ENCODE measurements at regions not wholly inside any gene's neighbourhood (a gene's known extent, or its start where the extent isn't known, plus 50 kb on each side); places are given as distances from the start of the nearest gene placed in this dataset.

DNA sequence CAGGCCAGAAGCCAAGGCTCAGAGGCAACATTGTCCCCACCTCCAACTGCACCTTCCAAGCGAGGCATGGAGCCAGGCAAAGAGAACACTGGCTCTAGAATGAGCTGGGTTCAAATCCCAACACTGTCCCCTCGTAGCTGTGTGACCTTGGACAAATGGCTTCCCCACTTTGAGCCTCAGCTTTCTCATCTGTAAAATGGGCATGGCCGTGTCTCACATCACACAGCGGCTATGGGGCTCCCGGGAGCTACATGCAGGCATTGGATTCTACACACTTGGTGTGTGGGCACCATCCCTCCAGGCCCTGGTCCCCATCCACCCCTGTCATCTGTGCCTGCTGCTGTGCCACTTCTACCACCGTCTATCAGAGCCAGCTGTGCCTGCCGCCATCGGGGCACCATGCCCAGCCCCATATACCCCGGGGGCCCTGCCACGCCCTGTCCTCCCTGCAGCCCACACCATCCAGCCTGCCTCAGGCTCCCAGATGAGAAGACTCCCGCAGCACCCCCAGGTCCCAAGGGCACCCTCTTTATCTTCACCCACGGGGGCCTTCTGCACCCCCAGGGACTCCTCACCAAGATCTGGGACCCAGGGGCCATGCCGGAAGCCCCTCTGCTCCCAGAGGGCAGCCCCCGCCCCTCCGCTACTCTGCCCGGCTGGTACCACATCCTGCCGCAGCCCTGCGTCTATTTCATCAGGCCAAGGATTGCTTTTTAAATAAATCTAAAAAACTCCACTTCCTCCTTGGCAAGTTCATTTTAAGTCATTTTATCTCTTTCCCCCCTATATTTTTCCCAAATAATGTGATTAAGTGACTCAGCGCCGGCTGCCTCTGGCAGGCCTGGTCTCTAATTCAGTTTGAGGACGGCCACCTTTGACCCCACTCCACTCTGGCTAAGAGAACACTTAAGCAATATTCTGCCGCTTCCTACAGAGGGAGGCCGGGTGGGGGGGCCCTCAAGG, 107.8 kb upstream of the TARDBP start:
- peaks cover 15% of the 10 kb centered on the region for H3K27me3 Mint-ChIP-seq
- no peak overlapping the region for H3K27ac ChIP-seq (ENCODE audit: insufficient read depth, low read length, poor library complexity, severe bottlenecking)

GRCh38 chr1:10905841-10906655, 106.4 kb upstream of the TARDBP start:
- DNase-seq (no peak), ATAC-seq (ENCODE audit: low read depth in 2 of 2) (no peak)
- H3K27ac Mint-ChIP-seq = no peak overlapping the region
- H3K4me1 Mint-ChIP-seq = peaks cover 0 to 34% (median 2%) of the 10 kb centered on the region in 4 donors
- H3K4me3 Mint-ChIP-seq = no peak overlapping the region
- no peaks in the 10 kb centered on the region for H3K36me3 Mint-ChIP-seq
- H3K9me3 Mint-ChIP-seq = no peaks in the 10 kb centered on the region
- Histone ChIP-seq H3K27ac (ENCODE audit: insufficient read depth, low read length, poor library complexity, severe bottlenecking) (no peak overlapping the region), H3K4me1 (ENCODE audit: control insufficient read depth, insufficient read depth, low read length, poor library complexity, severe bottlenecking) (peaks cover 24% of the 10 kb centered on the region), H3K27me3 (ENCODE audit: control insufficient read depth, insufficient read depth, low read length) (no peaks in the 10 kb centered on the region), H3K4me3 (ENCODE audit: low read depth, low read length) (no peak overlapping the region), H3K36me3 (ENCODE audit: control insufficient read depth, insufficient read depth, low read length) (no peaks in the 10 kb centered on the region), H3K9me3 (ENCODE audit: control insufficient read depth in 2 of 2, low read length in 2 of 2) (no peaks in the 10 kb centered on the region)
- peaks cover 15% of the 10 kb centered on the region for H3K27me3 Mint-ChIP-seq

More for the DNA sequence above, 107.8 kb upstream of the TARDBP start:
- DNase-seq = peak in 2 of 3 donors; percentile 28 to 46
- Mint-ChIP-seq H3K4me3 (peak overlapping the region in 3 of 4 donors; percentile 38 to 74 (median 63)), H3K9me3 (no peaks in the 10 kb centered on the region), H3K36me3 (no peaks in the 10 kb centered on the region), H3K27ac (peak overlapping the region in 2 of 3 donors; percentile 77 to 80), H3K4me1 (peaks cover 0 to 31% (median 2%) of the 10 kb centered on the region in 4 donors)
- ATAC-seq (ENCODE audit: low read depth in 2 of 2) = peak; percentile 56 to 59
- no peaks in the 10 kb centered on the region for H3K36me3 ChIP-seq (ENCODE audit: control insufficient read depth, insufficient read depth, low read length)
- no peaks in the 10 kb centered on the region for H3K27me3 ChIP-seq (ENCODE audit: control insufficient read depth, insufficient read depth, low read length)
- peaks cover 20% of the 10 kb centered on the region for H3K4me1 ChIP-seq (ENCODE audit: control insufficient read depth, insufficient read depth, low read length, poor library complexity, severe bottlenecking)
- H3K9me3 ChIP-seq (ENCODE audit: control insufficient read depth in 2 of 2, low read length in 2 of 2) = no peaks in the 10 kb centered on the region
- H3K4me3 ChIP-seq (ENCODE audit: low read depth, low read length) = no peak overlapping the region

DNA sequence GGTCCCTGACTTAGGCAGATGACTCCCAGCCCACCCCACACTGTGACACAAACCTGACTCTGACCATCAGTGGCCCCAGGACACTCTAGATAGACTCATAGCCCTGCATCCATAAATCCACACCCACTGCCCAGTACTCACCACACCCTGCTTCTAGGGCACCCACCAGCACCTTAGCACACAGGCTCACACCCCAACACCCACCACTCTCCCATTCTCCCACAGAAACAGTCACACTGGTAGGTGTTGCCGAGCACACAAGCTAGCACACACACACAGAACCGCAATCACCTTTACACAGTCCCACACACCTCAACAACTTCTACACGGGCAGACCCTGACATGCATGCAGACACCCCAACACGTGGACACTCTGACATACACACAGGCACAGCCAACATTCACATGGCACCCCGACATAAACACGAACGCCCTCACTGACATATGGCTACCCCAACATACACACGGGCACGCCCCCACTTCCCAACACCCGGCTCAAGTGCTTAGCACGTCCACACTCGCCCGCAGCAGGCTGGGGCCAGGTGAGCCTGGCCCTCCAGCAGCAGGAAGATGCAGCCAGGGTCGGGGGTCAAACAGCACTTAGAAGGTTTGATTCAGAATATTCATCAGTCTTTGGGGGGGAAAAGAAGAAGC, 105.5 kb upstream of the TARDBP start:
- no peak overlapping the region for H3K4me3 Mint-ChIP-seq
- peaks cover 0 to 34% (median 2%) of the 10 kb centered on the region in 4 donors for H3K4me1 Mint-ChIP-seq
- no peak overlapping the region for H3K4me3 ChIP-seq (ENCODE audit: low read depth, low read length)
- H3K9me3 Mint-ChIP-seq = no peaks in the 10 kb centered on the region
- no peaks in the 10 kb centered on the region for H3K27me3 ChIP-seq (ENCODE audit: control insufficient read depth, insufficient read depth, low read length)
- peaks cover 24% of the 10 kb centered on the region for H3K4me1 ChIP-seq (ENCODE audit: control insufficient read depth, insufficient read depth, low read length, poor library complexity, severe bottlenecking)
- H3K27me3 Mint-ChIP-seq = peaks cover 15% of the 10 kb centered on the region
- no peak overlapping the region for H3K27ac ChIP-seq (ENCODE audit: insufficient read depth, low read length, poor library complexity, severe bottlenecking)
- H3K36me3 Mint-ChIP-seq = no peaks in the 10 kb centered on the region
- H3K27ac Mint-ChIP-seq = peak overlapping the region in 2 of 3 donors; percentile 8 to 74
- no peak for ATAC-seq (ENCODE audit: low read depth in 2 of 2)
- DNase-seq = no peak
- no peaks in the 10 kb centered on the region for H3K36me3 ChIP-seq (ENCODE audit: control insufficient read depth, insufficient read depth, low read length)
- no peaks in the 10 kb centered on the region for H3K9me3 ChIP-seq (ENCODE audit: control insufficient read depth in 2 of 2, low read length in 2 of 2)

- Histone ChIP-seq H3K27me3 (ENCODE audit: control insufficient read depth, insufficient read depth, low read length) (no peaks in the 10 kb centered on the region), H3K4me3 (ENCODE audit: low read depth, low read length) (no peak overlapping the region), H3K9me3 (ENCODE audit: control insufficient read depth in 2 of 2, low read length in 2 of 2) (no peaks in the 10 kb centered on the region), H3K36me3 (ENCODE audit: control insufficient read depth, insufficient read depth, low read length) (no peaks in the 10 kb centered on the region), H3K27ac (ENCODE audit: insufficient read depth, low read length, poor library complexity, severe bottlenecking) (no peak overlapping the region), H3K4me1 (ENCODE audit: control insufficient read depth, insufficient read depth, low read length, poor library complexity, severe bottlenecking) (peaks cover 24% of the 10 kb centered on the region)
- DNase-seq (no peak), ATAC-seq (ENCODE audit: low read depth in 2 of 2) (no peak)
- Mint-ChIP-seq H3K4me1 (peaks cover 0 to 34% (median 2%) of the 10 kb centered on the region in 4 donors), H3K9me3 (no peaks in the 10 kb centered on the region), H3K27ac (no peak overlapping the region), H3K36me3 (no peaks in the 10 kb centered on the region), H3K4me3 (no peak overlapping the region), H3K27me3 (peaks cover 10% of the 10 kb centered on the region)
Measured at GRCh38 chr1:10908266-10908665, 104.2 kb upstream of the TARDBP start.

DNA sequence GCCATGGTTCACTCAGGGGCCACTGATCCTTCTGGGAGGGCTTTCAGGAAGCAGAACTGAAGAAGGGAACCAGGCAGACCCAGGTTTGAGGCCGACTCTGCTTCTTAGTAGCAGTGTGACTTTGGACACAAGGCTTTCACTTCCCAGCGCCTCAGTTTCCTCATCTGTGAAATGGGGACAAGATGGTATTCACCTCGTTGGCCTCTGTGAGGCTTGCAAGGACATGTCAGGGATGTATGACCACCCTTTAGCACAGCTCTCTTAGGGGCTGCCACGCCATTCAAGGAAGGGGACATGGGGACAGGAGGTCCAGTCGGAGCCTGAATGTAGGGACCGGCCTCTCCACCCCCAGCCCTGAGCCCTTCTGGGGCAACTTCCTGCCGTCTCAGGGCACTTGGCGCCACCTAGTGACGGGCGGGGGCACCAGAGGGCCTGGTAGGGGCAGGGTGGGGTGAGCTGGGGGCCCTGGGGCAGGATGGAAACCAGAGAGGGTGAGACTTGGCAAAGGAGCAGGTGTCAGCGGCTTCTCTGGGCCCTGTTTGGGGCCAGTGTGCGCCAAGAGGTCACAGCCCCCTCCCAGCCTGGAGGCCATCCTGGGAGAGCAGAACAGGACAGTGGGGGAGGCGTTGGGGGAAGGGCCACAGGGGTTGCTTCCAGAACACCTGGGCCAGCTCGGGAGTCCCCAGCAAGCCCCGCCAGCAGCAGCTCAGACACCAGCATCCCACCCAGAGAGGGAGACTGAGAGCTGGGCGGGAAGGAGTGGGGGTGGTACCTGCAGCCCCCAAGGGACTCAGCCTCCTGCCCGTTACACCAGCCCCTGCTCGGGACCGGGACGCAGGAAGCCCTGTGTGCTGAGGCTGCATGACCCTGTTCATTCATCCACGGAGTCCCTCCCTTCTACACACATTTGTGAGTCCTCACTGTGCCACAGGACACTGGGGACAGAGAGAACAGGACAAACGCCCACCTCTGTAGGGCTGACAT, 102.5 kb upstream of the TARDBP start:
- DNase-seq (peak; percentile 46 to 67 (median 63)), ATAC-seq (ENCODE audit: low read depth in 2 of 2) (peak; percentile 74 to 80)
- H3K27me3 Mint-ChIP-seq = peaks cover 7% of the 10 kb centered on the region
- Histone ChIP-seq H3K27ac (ENCODE audit: insufficient read depth, low read length, poor library complexity, severe bottlenecking) (no peak overlapping the region), H3K4me3 (ENCODE audit: low read depth, low read length) (no peak overlapping the region), H3K27me3 (ENCODE audit: control insufficient read depth, insufficient read depth, low read length) (no peaks in the 10 kb centered on the region), H3K36me3 (ENCODE audit: control insufficient read depth, insufficient read depth, low read length) (no peaks in the 10 kb centered on the region), H3K9me3 (ENCODE audit: control insufficient read depth in 2 of 2, low read length in 2 of 2) (no peaks in the 10 kb centered on the region), H3K4me1 (ENCODE audit: control insufficient read depth, insufficient read depth, low read length, poor library complexity, severe bottlenecking) (peaks cover 14% of the 10 kb centered on the region)
- no peak overlapping the region for H3K27ac Mint-ChIP-seq
- peaks cover 0 to 18% (median 0%) of the 10 kb centered on the region in 4 donors for H3K4me1 Mint-ChIP-seq
- no peaks in the 10 kb centered on the region for H3K9me3 Mint-ChIP-seq
- H3K36me3 Mint-ChIP-seq = no peaks in the 10 kb centered on the region
- H3K4me3 Mint-ChIP-seq = no peak overlapping the region

GRCh38 chr1:10910681-10911489, 101.6 kb upstream of the TARDBP start:
- Mint-ChIP-seq H3K4me3 (no peak overlapping the region), H3K4me1 (peaks cover 0 to 14% (median under 1%) of the 10 kb centered on the region in 4 donors), H3K36me3 (no peaks in the 10 kb centered on the region), H3K27me3 (peaks cover 7% of the 10 kb centered on the region), H3K9me3 (no peaks in the 10 kb centered on the region), H3K27ac (no peak overlapping the region)
- Histone ChIP-seq H3K27me3 (ENCODE audit: control insufficient read depth, insufficient read depth, low read length) (no peaks in the 10 kb centered on the region), H3K27ac (ENCODE audit: insufficient read depth, low read length, poor library complexity, severe bottlenecking) (no peak overlapping the region), H3K36me3 (ENCODE audit: control insufficient read depth, insufficient read depth, low read length) (no peaks in the 10 kb centered on the region), H3K4me3 (ENCODE audit: low read depth, low read length) (no peak overlapping the region), H3K4me1 (ENCODE audit: control insufficient read depth, insufficient read depth, low read length, poor library complexity, severe bottlenecking) (peaks cover 9% of the 10 kb centered on the region), H3K9me3 (ENCODE audit: control insufficient read depth in 2 of 2, low read length in 2 of 2) (no peaks in the 10 kb centered on the region)
- ATAC-seq (ENCODE audit: low read depth in 2 of 2) = no peak
- DNase-seq = no peak
